Activated CD4-positive, alpha-beta T cell treated with anti-CD3 and anti-CD28 coated beads, Interleukin-2, amount 50 U/mL, for 16 hours (primary cell): ENCODE measurements at regions not wholly inside any gene's neighbourhood (a gene's known extent, or its start where the extent isn't known, plus 50 kb on each side); places are given as distances from the start of the nearest gene placed in this dataset.

Source experiments
- DNase-seq: peaks from one replicate; pipeline ENCODE4 v3.0.0-alpha.2; 2020

DNA sequence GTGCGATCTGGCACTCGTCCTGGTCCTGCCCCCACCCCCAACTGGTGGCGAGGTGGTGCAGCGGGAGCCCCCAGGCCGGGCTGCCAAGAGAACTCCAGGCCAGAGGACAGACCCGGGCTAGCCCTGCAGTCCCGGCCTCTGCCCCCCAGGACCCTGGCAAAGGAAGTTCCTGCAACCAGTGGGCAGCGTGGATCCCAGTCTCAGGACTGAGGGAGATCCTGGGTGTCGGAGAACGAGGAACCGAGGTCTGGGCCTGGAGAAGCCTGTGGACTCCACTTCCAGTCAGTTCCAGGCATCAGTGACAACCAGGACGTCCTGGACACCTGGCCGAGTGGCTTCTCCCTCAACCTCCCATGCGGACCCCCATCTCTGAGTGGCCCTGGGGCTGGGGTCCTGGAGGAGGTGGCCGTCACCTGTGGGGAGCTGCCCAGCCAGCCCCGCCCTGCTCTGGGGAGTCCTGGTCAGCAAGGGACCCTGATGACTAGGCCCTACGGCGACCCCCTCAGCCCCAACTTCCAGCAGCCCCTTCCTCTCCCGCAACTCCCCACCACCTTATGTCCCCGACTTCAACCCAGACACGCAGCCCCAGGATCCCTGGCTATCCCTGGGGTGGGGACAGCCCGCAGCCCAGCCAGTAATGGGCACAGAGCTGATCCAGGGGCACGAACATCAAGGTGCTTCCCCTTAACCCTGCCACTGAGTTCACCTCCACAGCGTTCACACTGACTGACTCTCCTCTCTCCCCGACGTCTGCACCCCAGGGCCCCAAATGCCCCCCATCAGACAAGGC, 53.7 kb upstream of the NKX1-1 start:
- DNase-seq: no peak

DNA sequence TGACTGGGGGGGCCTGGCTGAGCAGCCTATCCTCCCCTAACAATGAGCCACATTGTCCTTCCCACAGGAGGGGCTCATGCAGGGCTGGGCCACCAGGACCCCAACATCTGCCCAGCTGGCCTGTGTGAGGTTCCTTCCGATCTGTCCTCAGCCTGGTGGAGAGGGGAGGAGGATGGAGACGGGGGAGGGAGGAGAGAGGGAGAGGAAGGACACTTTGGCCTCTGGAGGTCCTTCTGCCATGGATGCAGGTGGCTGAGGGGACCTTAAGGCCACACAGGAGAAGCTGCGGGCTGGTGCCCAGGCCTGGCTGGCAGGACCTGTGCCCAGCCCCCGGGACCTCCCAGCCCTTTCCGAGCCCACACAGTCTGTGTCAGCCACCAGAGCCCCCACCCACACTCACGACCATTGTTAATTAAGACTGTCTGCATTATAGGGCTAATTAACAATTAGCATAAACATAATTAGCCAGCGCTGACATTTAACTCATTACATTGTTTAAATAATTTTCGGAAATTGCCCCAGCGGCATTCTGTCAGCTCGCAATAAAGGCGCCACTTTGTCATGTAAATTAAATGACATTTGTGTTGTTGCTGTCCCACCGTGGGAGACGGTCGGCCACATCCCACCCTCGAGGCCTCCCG, 53.0 kb upstream of the NKX1-1 start:
- DNase-seq: no peak

DNA sequence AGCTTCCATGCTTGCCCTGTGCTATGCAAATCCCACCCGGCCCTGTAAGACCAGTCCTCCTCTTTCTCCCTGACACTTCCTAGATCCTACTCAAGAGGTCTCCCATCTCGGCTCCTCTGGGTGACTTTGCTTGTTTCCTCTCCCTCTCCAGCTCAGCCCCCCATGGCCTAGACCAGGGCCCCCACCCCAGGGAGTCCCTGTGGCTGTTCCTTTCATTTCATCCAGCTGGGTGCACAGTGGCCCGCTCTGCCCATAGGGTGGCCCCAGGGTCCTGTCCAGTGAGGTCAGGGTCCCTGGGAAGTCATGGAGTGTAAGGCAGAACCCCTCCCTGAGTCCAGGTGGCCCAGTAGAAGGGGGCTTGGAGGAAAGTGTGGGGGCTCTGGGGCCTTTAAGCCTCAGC, 52.3 kb upstream of the NKX1-1 start:
- DNase-seq: no peak
